ENCODE measurements at regions not wholly inside any gene's neighbourhood (a gene's known extent, or its start where the extent isn't known, plus 50 kb on each side); places are given as distances from the start of the nearest gene placed in this dataset.

DNA sequence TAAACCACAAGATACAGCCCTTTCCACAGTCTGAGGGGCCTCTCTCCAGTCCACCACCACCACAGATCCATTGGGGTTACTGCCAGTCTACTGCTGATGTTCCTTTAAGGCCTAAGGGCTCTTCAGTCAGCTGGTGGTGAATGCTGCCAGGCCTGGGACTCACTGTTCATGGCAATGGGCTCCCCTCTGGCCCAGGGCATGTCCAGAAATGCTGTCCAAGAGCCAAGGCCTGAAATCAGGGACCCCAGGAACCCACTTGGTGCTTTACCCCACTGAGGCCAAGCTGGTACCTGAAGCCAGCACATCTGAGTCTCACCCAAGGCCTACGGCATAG, 128.6 kb upstream of the CBLB start:
- WGBS: 90% methylated on average over 1 of the region's 1 CpG
- no peak for TF ChIP-seq RAD21 (IDR thresholded peaks at IDR 0.05)
- TF ChIP-seq, protein P1, sequence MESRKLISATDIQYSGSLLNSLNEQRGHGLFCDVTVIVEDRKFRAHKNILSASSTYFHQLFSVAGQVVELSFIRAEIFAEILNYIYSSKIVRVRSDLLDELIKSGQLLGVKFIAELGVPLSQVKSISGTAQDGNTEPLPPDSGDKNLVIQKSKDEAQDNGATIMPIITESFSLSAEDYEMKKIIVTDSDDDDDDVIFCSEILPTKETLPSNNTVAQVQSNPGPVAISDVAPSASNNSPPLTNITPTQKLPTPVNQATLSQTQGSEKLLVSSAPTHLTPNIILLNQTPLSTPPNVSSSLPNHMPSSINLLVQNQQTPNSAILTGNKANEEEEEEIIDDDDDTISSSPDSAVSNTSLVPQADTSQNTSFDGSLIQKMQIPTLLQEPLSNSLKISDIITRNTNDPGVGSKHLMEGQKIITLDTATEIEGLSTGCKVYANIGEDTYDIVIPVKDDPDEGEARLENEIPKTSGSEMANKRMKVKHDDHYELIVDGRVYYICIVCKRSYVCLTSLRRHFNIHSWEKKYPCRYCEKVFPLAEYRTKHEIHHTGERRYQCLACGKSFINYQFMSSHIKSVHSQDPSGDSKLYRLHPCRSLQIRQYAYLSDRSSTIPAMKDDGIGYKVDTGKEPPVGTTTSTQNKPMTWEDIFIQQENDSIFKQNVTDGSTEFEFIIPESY (IDR thresholded peaks at IDR 0.05): no peak
- no peak overlapping the region for H3K27ac ChIP-seq (ENCODE audit: low read depth in 1 of 2, low read length in 2 of 2)

DNA sequence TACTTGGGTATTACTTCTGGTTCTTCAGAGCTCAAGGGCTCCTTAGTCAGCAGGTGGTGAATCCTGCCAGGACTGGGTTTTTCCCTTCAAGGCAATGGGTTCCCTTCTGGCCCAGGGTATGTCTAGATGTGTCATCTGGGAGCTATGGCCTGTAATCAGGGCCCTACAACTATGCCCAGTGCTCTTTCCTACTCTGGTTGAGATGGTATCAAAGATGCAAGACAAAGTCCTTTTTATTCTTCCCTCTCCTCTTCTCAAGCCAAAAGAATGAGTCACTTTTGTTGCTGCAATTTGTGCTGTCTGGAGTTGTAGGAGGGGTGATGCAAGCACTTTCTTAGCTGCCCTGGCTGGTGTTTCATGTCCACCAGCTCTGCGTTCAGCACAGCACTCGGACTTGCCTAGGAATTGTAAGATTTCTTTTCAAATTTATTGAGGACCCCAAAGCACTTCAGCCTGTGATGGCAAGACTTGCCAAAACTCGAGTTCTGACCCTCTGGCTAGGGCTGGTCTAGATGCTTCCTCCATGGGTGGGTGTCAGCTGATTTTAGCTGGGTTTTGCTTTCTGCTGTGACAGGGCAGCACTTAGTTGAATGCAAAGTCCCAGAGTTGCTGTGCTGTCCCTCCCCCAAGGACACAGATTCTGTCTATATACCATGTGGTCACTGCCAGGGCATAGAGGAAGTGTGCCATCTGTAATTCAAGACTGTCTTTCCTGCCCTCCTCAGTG, 129.2 kb upstream of the CBLB start:
- 86% methylated on average over 3 of the region's 3 CpGs for WGBS
- Histone ChIP-seq H3K27ac (ENCODE audit: low read depth in 1 of 2, low read length in 2 of 2) (no peak overlapping the region), H3K36me3 (ENCODE audit: control insufficient read depth in 4 of 4, insufficient read depth in 3 of 4, low read depth in 1 of 4, low read length in 3 of 4) (no peaks in the 10 kb centered on the region), H3K9ac (ENCODE audit: low read depth in 1 of 2, low read length in 2 of 2) (no peak overlapping the region), H3K4me1 (ENCODE audit: control insufficient read depth in 4 of 4, insufficient read depth in 4 of 4, low read length in 3 of 4) (no peaks in the 10 kb centered on the region), H3K4me3 (ENCODE audit: low read depth in 1 of 3, low read length in 3 of 3) (no peak overlapping the region), H3K27me3 (ENCODE audit: control insufficient read depth in 4 of 4, insufficient read depth in 4 of 4, low read length in 3 of 4) (no peaks in the 10 kb centered on the region), H3K9me3 (ENCODE audit: control insufficient read depth in 4 of 4, low read length in 3 of 4) (peaks cover 0 to 11% (median 0%) of the 10 kb centered on the region in 4 donors)
- no peak for DNase-seq (ENCODE audit: low spot score)
- TF ChIP-seq YY1 (IDR thresholded peaks at IDR 0.05) (no peak), JUND (IDR thresholded peaks at IDR 0.05) (no peak), FOXA2 (IDR thresholded peaks at IDR 0.05) (no peak), HNF4G (IDR thresholded peaks at IDR 0.05) (no peak), SP1 (IDR thresholded peaks at IDR 0.05) (no peak), RXRA (IDR thresholded peaks at IDR 0.05) (no peak), RAD21 (IDR thresholded peaks at IDR 0.05) (no peak), EGR1 (IDR thresholded peaks at IDR 0.05; ENCODE audit: low read depth in 2 of 2) (no peak), FOXA1 (IDR thresholded peaks at IDR 0.05) (no peak), TAF1 (conservative IDR thresholded peaks at IDR 0.05) (no peak), GABPA (IDR thresholded peaks at IDR 0.05 in 1 of 2, conservative IDR thresholded peaks at IDR 0.05 in 1 of 2) (no peak), NR2F2 (IDR thresholded peaks at IDR 0.05) (no peak), HNF4A (conservative IDR thresholded peaks at IDR 0.05) (no peak)
- TF ChIP-seq, protein P2, sequence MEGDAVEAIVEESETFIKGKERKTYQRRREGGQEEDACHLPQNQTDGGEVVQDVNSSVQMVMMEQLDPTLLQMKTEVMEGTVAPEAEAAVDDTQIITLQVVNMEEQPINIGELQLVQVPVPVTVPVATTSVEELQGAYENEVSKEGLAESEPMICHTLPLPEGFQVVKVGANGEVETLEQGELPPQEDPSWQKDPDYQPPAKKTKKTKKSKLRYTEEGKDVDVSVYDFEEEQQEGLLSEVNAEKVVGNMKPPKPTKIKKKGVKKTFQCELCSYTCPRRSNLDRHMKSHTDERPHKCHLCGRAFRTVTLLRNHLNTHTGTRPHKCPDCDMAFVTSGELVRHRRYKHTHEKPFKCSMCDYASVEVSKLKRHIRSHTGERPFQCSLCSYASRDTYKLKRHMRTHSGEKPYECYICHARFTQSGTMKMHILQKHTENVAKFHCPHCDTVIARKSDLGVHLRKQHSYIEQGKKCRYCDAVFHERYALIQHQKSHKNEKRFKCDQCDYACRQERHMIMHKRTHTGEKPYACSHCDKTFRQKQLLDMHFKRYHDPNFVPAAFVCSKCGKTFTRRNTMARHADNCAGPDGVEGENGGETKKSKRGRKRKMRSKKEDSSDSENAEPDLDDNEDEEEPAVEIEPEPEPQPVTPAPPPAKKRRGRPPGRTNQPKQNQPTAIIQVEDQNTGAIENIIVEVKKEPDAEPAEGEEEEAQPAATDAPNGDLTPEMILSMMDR (IDR thresholded peaks at IDR 0.05; ENCODE audit: low read depth, low read length, missing input control): no peak
- TF ChIP-seq, protein P3, sequence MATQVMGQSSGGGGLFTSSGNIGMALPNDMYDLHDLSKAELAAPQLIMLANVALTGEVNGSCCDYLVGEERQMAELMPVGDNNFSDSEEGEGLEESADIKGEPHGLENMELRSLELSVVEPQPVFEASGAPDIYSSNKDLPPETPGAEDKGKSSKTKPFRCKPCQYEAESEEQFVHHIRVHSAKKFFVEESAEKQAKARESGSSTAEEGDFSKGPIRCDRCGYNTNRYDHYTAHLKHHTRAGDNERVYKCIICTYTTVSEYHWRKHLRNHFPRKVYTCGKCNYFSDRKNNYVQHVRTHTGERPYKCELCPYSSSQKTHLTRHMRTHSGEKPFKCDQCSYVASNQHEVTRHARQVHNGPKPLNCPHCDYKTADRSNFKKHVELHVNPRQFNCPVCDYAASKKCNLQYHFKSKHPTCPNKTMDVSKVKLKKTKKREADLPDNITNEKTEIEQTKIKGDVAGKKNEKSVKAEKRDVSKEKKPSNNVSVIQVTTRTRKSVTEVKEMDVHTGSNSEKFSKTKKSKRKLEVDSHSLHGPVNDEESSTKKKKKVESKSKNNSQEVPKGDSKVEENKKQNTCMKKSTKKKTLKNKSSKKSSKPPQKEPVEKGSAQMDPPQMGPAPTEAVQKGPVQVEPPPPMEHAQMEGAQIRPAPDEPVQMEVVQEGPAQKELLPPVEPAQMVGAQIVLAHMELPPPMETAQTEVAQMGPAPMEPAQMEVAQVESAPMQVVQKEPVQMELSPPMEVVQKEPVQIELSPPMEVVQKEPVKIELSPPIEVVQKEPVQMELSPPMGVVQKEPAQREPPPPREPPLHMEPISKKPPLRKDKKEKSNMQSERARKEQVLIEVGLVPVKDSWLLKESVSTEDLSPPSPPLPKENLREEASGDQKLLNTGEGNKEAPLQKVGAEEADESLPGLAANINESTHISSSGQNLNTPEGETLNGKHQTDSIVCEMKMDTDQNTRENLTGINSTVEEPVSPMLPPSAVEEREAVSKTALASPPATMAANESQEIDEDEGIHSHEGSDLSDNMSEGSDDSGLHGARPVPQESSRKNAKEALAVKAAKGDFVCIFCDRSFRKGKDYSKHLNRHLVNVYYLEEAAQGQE (IDR thresholded peaks at IDR 0.05): no peak
- TF ChIP-seq, protein P4, sequence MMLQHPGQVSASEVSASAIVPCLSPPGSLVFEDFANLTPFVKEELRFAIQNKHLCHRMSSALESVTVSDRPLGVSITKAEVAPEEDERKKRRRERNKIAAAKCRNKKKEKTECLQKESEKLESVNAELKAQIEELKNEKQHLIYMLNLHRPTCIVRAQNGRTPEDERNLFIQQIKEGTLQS (IDR thresholded peaks at IDR 0.05): no peak
- TF ChIP-seq, protein P5, sequence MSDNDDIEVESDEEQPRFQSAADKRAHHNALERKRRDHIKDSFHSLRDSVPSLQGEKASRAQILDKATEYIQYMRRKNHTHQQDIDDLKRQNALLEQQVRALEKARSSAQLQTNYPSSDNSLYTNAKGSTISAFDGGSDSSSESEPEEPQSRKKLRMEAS (IDR thresholded peaks at IDR 0.05): no peak
- TF ChIP-seq, protein P1 (IDR thresholded peaks at IDR 0.05): no peak

More for the DNA sequence above, 128.6 kb upstream of the CBLB start:
- Histone ChIP-seq H3K9ac (ENCODE audit: low read depth in 1 of 2, low read length in 2 of 2) (no peak overlapping the region), H3K4me1 (ENCODE audit: control insufficient read depth in 4 of 4, insufficient read depth in 4 of 4, low read length in 3 of 4) (no peaks in the 10 kb centered on the region), H3K27me3 (ENCODE audit: control insufficient read depth in 4 of 4, insufficient read depth in 4 of 4, low read length in 3 of 4) (no peaks in the 10 kb centered on the region), H3K4me3 (ENCODE audit: low read depth in 1 of 3, low read length in 3 of 3) (no peak overlapping the region), H3K9me3 (ENCODE audit: control insufficient read depth in 4 of 4, low read length in 3 of 4) (peaks cover 0 to 15% (median 0%) of the 10 kb centered on the region in 4 donors), H3K36me3 (ENCODE audit: control insufficient read depth in 4 of 4, insufficient read depth in 3 of 4, low read depth in 1 of 4, low read length in 3 of 4) (no peaks in the 10 kb centered on the region)
- no peak for DNase-seq (ENCODE audit: low spot score)

All from liver (tissue), 8 donors.